BE2C (cell line): ENCODE measurements at regions not wholly inside any gene's neighbourhood (a gene's known extent, or its start where the extent isn't known, plus 50 kb on each side); places are given as distances from the start of the nearest gene placed in this dataset.

Source experiments
- DNase-seq: peaks from one replicate; pipeline ENCODE4 v3.0.0-alpha.2; 2020
- H3K27me3 ChIP-seq: fragments of 250-450 bp; sonication (Bioruptor Pico); 2 replicates; pipeline ENCODE4 v1.5.1; 2020; ENCODE audit warnings: mild to moderate bottlenecking
- H3K36me3 ChIP-seq: fragments of 250-450 bp; sonication (Bioruptor Pico); 2 replicates; pipeline ENCODE4 v1.5.1; 2020; ENCODE audit warnings: mild to moderate bottlenecking
- H3K4me1 ChIP-seq: fragments of 250-450 bp; sonication (Bioruptor Pico); 2 replicates; pipeline ENCODE4 v1.5.1; 2020
- H3K4me3 ChIP-seq: 2 replicates; pipeline ENCODE4 v1.5.1; 2011; ENCODE audit warnings: low read depth, low read length
- H3K9me3 ChIP-seq: fragments of 250-450 bp; sonication (Bioruptor Pico); 2 replicates; pipeline ENCODE4 v1.5.1; 2020
- TF ChIP-seq, protein P1 (sequence below): IDR thresholded peaks from 2 replicates; pipeline ENCODE4 v1.5.1; 2012; ENCODE audit warnings: mild to moderate bottlenecking, low read depth, low read length

DNA sequence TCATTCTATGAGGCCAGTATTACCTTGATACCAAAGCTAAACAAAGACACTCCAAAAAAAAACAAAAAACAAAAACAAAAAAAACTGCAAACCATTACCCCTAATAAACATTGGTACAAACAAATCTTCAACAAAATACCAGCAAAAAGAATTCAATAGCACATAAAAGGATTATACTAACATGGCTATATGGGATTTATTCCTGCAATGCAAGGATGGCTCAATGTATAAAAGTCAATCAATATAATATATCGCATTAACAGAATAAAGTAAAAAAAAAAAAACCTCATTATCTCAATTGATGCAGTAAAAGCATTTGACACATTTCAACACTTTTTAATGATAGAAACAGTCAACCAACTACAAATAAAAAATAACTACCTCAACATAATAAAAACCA is 233.3 kb upstream of the NFE2L3 start:
- H3K27me3 ChIP-seq, result peaks cover 30% of the 10 kb centered on the region
- no peak overlapping the region for H3K4me3 ChIP-seq
- TF ChIP-seq, protein P1, sequence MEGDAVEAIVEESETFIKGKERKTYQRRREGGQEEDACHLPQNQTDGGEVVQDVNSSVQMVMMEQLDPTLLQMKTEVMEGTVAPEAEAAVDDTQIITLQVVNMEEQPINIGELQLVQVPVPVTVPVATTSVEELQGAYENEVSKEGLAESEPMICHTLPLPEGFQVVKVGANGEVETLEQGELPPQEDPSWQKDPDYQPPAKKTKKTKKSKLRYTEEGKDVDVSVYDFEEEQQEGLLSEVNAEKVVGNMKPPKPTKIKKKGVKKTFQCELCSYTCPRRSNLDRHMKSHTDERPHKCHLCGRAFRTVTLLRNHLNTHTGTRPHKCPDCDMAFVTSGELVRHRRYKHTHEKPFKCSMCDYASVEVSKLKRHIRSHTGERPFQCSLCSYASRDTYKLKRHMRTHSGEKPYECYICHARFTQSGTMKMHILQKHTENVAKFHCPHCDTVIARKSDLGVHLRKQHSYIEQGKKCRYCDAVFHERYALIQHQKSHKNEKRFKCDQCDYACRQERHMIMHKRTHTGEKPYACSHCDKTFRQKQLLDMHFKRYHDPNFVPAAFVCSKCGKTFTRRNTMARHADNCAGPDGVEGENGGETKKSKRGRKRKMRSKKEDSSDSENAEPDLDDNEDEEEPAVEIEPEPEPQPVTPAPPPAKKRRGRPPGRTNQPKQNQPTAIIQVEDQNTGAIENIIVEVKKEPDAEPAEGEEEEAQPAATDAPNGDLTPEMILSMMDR, result no peak
- H3K36me3 ChIP-seq, result no peaks in the 10 kb centered on the region
- H3K4me1 ChIP-seq, result no peaks in the 10 kb centered on the region
- H3K9me3 ChIP-seq, result no peaks in the 10 kb centered on the region
- DNase-seq, result no peak

DNA sequence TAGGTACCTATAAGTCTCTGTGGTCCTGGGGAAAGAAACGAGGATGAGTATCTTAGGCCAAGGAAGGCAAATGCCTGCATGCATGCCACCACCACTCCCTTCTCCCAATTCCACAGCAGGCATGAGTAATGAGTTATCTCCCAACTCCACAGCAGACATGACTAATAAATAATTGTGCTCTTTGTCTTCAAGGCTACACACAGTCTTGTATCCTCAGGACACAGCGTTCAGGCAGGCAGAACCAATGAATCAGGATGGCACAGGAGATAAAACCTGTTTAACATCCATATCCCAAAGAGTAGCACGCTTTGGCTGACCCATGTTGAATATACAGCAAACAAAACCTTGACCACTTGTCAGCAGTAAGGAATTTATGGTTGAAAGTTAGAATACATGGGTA is 229.7 kb upstream of the NFE2L3 start:
- no peak for DNase-seq
- no peaks in the 10 kb centered on the region for H3K4me1 ChIP-seq
- TF ChIP-seq, protein P1, result no peak
- H3K36me3 ChIP-seq, result no peaks in the 10 kb centered on the region
- no peak overlapping the region for H3K4me3 ChIP-seq
- H3K9me3 ChIP-seq, result no peaks in the 10 kb centered on the region
- H3K27me3 ChIP-seq, result no peaks in the 10 kb centered on the region

DNA sequence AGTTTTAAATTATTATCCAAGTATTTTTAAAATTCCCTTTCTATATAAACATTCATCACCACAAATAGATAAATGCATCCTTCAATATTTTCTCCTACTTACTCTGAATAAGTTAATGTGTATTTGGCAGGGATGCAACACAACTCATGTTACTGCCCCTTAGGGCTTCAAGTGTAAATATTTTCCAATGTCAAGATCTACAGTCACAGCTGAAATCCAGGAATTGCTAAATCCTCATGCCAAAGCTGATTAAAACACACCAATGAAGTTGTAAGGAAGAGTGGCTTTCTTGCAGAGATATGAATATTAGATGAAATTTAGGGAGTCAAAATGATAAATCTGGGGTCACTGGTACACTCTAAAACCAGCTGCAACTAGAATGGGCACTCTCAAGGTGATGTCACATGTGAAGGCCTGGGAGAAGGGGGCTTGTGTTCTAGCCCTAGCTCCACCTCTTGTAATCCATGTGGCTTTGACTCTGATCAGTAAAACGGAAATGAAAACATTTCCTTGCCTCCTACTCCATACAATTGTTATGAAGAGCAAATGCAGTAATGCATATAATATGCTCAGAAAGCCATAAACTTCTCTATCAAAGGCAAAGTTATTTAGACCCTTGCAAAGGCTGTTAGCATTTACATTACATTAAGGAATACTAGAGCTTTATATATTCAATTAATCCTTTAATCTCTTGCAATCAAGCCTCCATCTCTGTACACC is 228.1 kb upstream of the NFE2L3 start:
- no peak overlapping the region for H3K4me3 ChIP-seq
- no peaks in the 10 kb centered on the region for H3K27me3 ChIP-seq
- no peak for DNase-seq
- no peaks in the 10 kb centered on the region for H3K4me1 ChIP-seq
- no peaks in the 10 kb centered on the region for H3K36me3 ChIP-seq
- TF ChIP-seq, protein P1, result no peak
- H3K9me3 ChIP-seq, result no peaks in the 10 kb centered on the region

DNA sequence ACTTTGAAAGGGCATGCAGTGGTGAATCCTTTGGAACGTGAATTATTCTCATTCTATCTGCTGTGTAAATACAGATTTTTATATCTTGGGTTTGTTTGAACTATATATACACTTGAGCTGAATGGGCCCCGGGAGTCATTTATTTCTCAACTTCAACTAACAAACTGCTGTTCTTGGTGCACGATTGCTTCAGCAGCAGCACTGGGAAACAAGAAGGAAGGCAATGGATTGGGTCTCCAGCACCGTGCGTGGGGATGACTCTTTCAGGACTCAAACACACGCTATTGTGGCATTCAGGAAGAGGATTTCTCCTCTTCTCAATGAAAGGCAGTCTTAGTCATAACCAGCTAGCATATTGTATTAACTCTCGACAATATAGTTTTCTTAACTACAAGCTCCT is 226.0 kb upstream of the NFE2L3 start:
- Histone ChIP-seq H3K4me1 (no peaks in the 10 kb centered on the region), H3K27me3 (peaks cover 13% of the 10 kb centered on the region), H3K36me3 (no peaks in the 10 kb centered on the region), H3K9me3 (no peaks in the 10 kb centered on the region), H3K4me3 (no peak overlapping the region)
- TF ChIP-seq, protein P1, result no peak
- no peak for DNase-seq

DNA sequence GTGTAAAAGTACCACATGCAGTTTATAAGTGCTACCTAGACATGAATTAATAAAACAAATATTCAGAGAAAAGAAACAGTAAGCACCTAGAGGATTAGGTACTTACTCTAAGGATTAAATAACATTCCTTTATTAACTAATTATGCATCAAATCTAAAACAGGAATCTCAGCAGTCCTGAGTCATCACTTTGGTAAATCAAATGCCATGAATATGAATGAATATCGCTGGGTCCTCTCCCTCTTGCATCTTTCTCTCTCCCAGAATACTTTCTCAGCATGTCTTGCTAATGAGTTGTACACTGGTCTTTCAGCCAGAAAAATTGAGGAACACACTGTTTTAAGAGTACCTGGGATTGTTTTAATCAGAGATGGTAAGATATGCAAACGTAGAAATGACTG is 225.5 kb upstream of the NFE2L3 start:
- TF ChIP-seq, protein P1, result no peak
- no peak for DNase-seq
- H3K27me3 ChIP-seq, result peaks cover 14% of the 10 kb centered on the region
- no peaks in the 10 kb centered on the region for H3K9me3 ChIP-seq
- H3K4me1 ChIP-seq, result no peaks in the 10 kb centered on the region
- no peak overlapping the region for H3K4me3 ChIP-seq
- no peaks in the 10 kb centered on the region for H3K36me3 ChIP-seq

DNA sequence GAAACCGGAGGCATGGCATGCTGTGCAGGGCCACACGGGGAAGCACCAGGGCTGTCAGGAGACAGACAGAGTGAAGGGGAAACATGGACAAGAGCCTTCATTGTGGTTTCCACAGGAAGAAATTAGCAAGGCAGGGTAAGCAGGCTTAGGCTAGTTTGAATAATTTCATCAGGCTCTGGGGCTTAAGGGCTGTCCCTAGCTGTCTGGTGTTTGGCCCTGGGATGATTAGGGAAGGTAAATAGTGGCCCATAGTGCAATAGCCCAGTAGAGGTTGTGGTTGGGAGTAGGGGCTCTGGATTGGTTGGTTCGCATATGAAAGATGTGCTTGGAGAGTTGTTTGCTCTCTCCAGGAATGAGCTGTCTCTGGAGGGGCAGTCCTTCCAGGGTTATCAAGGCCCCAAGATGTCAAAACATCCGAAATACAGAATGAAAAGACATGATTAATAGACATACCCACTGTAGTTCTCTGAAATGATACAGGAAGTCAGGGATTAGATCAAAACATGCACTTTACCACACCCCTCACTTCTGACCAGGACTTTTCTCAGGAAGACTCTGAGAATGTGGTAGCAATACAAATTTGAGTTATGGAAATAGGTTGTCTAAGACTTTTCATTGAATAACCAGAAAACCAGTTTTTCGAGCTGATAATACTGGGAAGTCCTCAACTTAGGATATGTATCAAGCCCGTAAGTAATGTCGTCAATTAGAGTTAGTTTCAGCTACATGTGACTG is 224.9 kb upstream of the NFE2L3 start:
- no peak for DNase-seq
- peaks cover 18% of the 10 kb centered on the region for H3K27me3 ChIP-seq
- TF ChIP-seq, protein P1, result no peak
- H3K9me3 ChIP-seq, result no peaks in the 10 kb centered on the region
- no peaks in the 10 kb centered on the region for H3K36me3 ChIP-seq
- H3K4me1 ChIP-seq, result no peaks in the 10 kb centered on the region
- H3K4me3 ChIP-seq, result no peak overlapping the region
